ACHN (cell line): ENCODE measurements at regions not wholly inside any gene's neighbourhood (a gene's known extent, or its start where the extent isn't known, plus 50 kb on each side); places are given as distances from the start of the nearest gene placed in this dataset.

ENCODE experiments used
- DNase-seq: peaks from one replicate; pipeline ENCODE4 v3.0.0-alpha.2; 2015
- in situ Hi-C: cut with HindIII; loops from 2 replicates; pipeline ENCODE4 v1.10.0; 2017; ENCODE audit warnings: low sequenced_read_pairs, low pct_ligation_motif_present, low pct_unique_long_range_greater_than_20kb

GRCh38 chr12:74481078-74481477 lies 56.6 kb upstream of the ATXN7L3B start:
- in situ Hi-C loops = no loop called here
- DNase-seq = no peak

GRCh38 chr12:74482115-74482514 lies 55.5 kb upstream of the ATXN7L3B start:
- in situ Hi-C loops = no loop called here
- DNase-seq = no peak

- in situ Hi-C loops = no loop called here
- no peak for DNase-seq
Measured at GRCh38 chr12:74483057-74483456, 54.6 kb upstream of the ATXN7L3B start.
